ENCODE measurements at regions not wholly inside any gene's neighbourhood (a gene's known extent, or its start where the extent isn't known, plus 50 kb on each side); places are given as distances from the start of the nearest gene placed in this dataset.

GRCh38 chr9:85414390-85414789, 327.4 kb downstream of the AGTPBP1 start:
- Mint-ChIP-seq H3K27me3 (ENCODE audit: insufficient read depth, unreplicated experiment) (peaks cover 29% of the 10 kb centered on the region), H3K4me1 (ENCODE audit: insufficient read depth, unreplicated experiment) (no peaks in the 10 kb centered on the region), H3K9me3 (ENCODE audit: unreplicated experiment) (no peaks in the 10 kb centered on the region), H3K4me3 (ENCODE audit: unreplicated experiment) (no peak overlapping the region), H3K36me3 (ENCODE audit: insufficient read depth, unreplicated experiment) (no peaks in the 10 kb centered on the region), H3K27ac (ENCODE audit: low read depth, unreplicated experiment) (no peak overlapping the region)
- intact Hi-C loops (cut with micrococcal nuclease): no loop called here
- POLR2A ChIA-PET: no interaction called here
- CTCF ChIA-PET: no interaction called here
- no peak for DNase-seq (ENCODE audit: unreplicated experiment)
- TF ChIP-seq CTCF (IDR thresholded peaks at IDR 0.05; ENCODE audit: unreplicated experiment): no peak
- no TSS peak for BruUV-seq (replicated peaks)

GRCh38 chr9:85408494-85408893, 333.3 kb downstream of the AGTPBP1 start:
- TF ChIP-seq CTCF (IDR thresholded peaks at IDR 0.05; ENCODE audit: unreplicated experiment): no peak
- Mint-ChIP-seq H3K4me1 (ENCODE audit: insufficient read depth, unreplicated experiment) (no peaks in the 10 kb centered on the region), H3K27me3 (ENCODE audit: insufficient read depth, unreplicated experiment) (no peaks in the 10 kb centered on the region), H3K36me3 (ENCODE audit: insufficient read depth, unreplicated experiment) (no peaks in the 10 kb centered on the region), H3K9me3 (ENCODE audit: unreplicated experiment) (no peaks in the 10 kb centered on the region), H3K4me3 (ENCODE audit: unreplicated experiment) (no peak overlapping the region), H3K27ac (ENCODE audit: low read depth, unreplicated experiment) (no peak overlapping the region)
- ChIA-PET POLR2A (no interaction called here), CTCF (no interaction called here)
- BruUV-seq (replicated peaks): no TSS peak
- DNase-seq (ENCODE audit: unreplicated experiment): no peak
- intact Hi-C loops (cut with micrococcal nuclease): no loop called here

GRCh38 chr9:85405566-85405950, 336.2 kb downstream of the AGTPBP1 start:
- Mint-ChIP-seq H3K4me1 (ENCODE audit: insufficient read depth, unreplicated experiment) (peaks cover 11% of the 10 kb centered on the region), H3K27me3 (ENCODE audit: insufficient read depth, unreplicated experiment) (no peaks in the 10 kb centered on the region), H3K27ac (ENCODE audit: low read depth, unreplicated experiment) (no peak overlapping the region), H3K36me3 (ENCODE audit: insufficient read depth, unreplicated experiment) (no peaks in the 10 kb centered on the region), H3K4me3 (ENCODE audit: unreplicated experiment) (no peak overlapping the region), H3K9me3 (ENCODE audit: unreplicated experiment) (no peaks in the 10 kb centered on the region)
- no TSS peak for BruUV-seq (replicated peaks)
- DNase-seq (ENCODE audit: unreplicated experiment): no peak
- no peak for TF ChIP-seq CTCF (IDR thresholded peaks at IDR 0.05; ENCODE audit: unreplicated experiment)
- intact Hi-C loops (cut with micrococcal nuclease): no loop called here
- CTCF ChIA-PET: interaction anchor here (0.7 to 1.4 kb wide), 2 partner anchors 19 to 34 kb away, joined by 3 to 5 read pairs; no protein-coding TSS in a partner anchor
- POLR2A ChIA-PET: interaction anchor here (0.7 kb wide), 1 partner anchor 136 kb away, joined by 3 read pairs; no protein-coding TSS in a partner anchor

- intact Hi-C loops (cut with micrococcal nuclease): no loop called here
- Mint-ChIP-seq H3K27ac (ENCODE audit: low read depth, unreplicated experiment) (no peak overlapping the region), H3K4me1 (ENCODE audit: insufficient read depth, unreplicated experiment) (peaks cover 11% of the 10 kb centered on the region), H3K4me3 (ENCODE audit: unreplicated experiment) (no peak overlapping the region), H3K9me3 (ENCODE audit: unreplicated experiment) (no peaks in the 10 kb centered on the region), H3K36me3 (ENCODE audit: insufficient read depth, unreplicated experiment) (no peaks in the 10 kb centered on the region), H3K27me3 (ENCODE audit: insufficient read depth, unreplicated experiment) (no peaks in the 10 kb centered on the region)
- BruUV-seq (replicated peaks): no TSS peak
- ChIA-PET POLR2A (no interaction called here), CTCF (interaction anchor here (0.7 to 1.4 kb wide), 6 partner anchors 20 to 1012 kb away, joined by 3 to 5 read pairs (median 3); no protein-coding TSS in a partner anchor)
- DNase-seq (ENCODE audit: unreplicated experiment): no peak
- TF ChIP-seq CTCF (IDR thresholded peaks at IDR 0.05; ENCODE audit: unreplicated experiment): no peak
Measured at GRCh38 chr9:85404911-85405565, 336.7 kb downstream of the AGTPBP1 start.

Measured in MCF 10A (cell line).